Stimulated activated CD8-positive, alpha-beta memory T cell treated with anti-CD3 and anti-CD28 coated beads, Interleukin-4, amount 100 ng/mL, for 48 hours (primary cell): ENCODE measurements at regions not wholly inside any gene's neighbourhood (a gene's known extent, or its start where the extent isn't known, plus 50 kb on each side); places are given as distances from the start of the nearest gene placed in this dataset.

ENCODE experiments used
- DNase-seq: peaks from one replicate; pipeline ENCODE4 v3.0.0-alpha.2; 2020

- no peak for DNase-seq
These were observed 206.2 kb upstream of the SNX19 start for GRCh38 chr11:131122448-131122847.

DNA sequence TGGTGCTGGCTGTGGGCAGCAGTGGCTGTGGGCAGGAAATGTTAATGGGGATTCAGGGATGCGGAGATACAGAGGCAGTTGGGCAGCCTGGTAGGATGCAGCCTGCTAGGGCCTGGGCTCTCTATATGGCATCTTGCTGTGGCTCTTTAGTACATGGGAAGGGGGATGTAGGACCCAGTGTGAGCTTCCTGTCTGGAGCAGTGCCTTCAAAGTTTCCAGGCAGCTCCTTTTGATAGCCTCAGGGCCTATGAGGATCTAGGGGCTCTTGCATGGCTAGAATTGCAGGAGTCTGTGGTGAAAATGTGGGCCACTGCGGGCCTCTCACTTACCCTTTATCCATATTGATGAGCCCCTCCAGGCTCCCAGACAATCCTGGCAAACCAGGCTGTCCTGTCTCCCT lies 213.2 kb upstream of the SNX19 start:
- no peak for DNase-seq

DNA sequence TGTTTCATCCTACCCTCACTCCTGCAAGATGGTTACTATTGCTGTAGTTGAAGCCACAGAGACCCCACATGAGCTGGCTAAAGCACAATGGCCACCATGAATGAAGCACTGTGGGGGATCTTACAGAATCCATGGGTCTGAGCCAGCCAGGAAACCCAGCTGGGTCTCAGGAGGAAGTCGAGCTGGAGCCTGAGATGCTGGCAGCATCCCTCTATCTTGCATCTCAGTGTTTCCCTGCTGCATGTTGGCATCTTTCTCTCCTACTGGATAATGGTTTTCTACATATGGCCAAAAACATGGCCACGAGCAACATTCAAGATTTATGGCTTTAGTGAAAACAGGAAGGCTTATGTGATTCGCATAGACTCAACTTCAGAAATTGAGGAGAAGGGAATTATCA lies 219.3 kb upstream of the SNX19 start:
- DNase-seq: no peak

DNA sequence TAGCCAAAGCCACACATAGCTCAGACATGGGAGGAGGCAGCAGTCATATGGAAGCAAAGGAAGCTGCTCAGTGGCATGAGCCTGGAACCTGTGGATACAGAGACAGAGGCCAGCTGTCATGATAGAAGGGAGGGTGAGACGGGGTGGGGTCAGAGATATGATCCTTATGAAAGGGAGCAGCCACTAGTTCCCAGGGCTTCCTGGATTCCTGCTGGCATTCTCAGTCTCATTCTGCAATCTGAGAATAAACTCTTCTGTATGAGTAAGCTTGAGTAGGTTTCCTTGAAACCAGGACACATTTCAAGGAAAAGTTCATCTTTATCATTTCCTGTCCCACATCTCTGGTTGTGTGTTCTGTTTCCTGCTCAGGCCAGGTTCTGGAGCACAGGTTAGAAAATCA lies 220.2 kb upstream of the SNX19 start:
- no peak for DNase-seq

DNA sequence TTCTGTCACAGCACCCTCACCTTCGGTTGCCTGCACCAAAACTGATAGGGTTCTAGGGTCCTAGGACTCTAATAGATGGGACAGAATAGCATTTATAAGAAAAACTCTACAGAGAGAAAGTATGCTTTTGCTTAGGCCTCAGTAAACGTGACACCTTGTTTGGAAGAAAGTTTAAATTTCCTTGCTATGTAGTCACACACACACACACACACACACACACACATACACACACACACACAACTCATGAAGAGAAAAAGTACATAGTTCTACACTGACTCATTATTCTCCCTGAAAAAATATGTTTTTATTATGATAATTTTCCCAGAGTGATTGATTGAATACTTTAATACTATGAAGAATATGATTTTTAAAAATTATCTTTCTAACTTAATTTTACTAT lies 220.8 kb upstream of the SNX19 start:
- no peak for DNase-seq

- DNase-seq: no peak
These were observed 222.5 kb upstream of the SNX19 start for GRCh38 chr11:131138731-131139130.

DNA sequence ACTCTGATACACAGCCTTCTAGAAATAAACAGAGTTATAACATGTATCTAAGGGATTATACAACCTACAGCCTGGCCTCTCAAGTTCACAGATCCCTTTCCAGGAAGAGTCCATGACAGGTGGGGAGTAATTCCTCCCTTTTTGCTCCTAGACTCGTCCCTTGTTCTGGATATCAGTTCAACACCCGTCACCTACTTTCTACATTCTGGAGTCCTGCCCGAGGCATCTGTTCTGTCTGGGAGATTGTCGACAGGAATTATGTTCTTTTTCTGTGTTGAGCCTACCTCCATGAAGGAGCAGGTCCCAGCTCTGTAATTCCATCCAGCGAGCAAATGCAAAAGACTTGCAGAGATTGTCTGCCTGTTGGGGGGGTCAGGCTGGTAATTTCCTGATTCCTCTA lies 224.6 kb upstream of the NTM start:
- DNase-seq: no peak

DNA sequence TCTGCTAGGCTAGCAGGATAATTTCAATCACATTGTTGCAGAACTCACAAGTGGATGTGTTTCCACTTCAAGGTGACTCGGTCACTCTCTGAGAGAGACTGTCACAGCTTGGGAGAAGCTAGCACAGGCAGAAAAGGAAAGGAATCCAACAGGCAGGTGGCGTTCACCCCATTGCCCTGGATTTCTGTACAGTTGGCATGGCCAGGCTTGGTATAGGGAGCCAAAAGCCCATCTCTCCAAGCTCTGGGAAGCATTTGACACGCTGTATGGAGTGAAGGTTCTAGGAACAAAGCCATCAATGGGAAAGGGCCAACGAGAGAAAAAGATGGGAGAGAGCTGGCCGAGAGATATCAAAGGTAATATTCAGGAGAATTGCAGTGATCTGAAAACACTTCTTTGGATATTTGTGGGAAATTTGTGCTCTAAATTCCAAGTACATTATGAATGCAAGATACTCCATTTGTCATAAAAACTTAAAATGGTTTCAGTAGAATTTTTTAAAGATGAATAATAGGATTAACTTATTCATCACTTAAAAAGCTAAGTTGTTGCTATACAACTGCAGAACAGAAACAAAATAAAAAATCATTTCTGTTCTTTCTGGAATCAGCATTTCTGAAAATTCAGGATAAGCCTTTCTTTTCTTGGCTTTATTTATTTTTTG lies 223.5 kb upstream of the NTM start:
- no peak for DNase-seq

DNA sequence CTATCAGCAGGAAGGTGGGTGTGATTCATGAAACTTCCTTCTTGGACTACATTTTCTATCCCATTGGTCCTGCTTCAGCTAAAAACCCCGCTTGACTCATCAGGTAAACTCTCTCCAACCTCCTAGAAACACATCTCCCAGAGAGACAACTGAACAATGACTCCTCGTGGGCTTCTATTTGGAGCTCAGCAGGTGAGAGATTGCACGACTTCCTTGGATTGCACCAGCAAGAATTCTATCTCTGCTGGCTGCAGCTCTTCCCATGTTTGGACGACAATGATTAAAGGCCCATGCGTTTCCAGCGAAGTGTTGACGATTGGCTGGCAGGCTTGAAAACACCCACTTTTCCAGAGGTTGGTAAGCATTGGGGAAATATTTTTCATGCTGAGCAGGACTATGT lies 216.1 kb upstream of the NTM start:
- DNase-seq: no peak

- DNase-seq: no peak
These were observed 212.7 kb upstream of the NTM start for GRCh38 chr11:131157678-131158077.

DNA sequence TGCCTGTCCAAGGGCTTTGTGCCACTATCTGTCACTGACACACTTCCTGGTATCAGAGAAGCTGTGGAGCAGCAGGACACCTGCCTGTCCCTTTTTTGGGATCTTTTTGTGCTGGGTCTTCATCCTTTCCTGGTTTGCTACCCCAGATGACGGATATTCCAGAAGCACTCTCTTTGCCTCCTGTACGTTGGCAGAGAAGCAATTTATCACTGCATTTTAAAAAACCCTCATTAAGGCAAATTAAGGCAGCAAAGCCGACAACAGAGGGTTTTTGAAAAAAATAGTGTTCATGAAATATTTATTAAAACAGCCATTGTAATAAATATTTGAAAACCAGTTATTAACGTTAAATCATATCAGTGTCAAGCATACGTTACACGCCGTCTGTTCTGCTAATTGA lies 209.6 kb upstream of the NTM start:
- DNase-seq: no peak

- no peak for DNase-seq
These were observed 206.8 kb upstream of the NTM start for GRCh38 chr11:131163613-131164012.

DNA sequence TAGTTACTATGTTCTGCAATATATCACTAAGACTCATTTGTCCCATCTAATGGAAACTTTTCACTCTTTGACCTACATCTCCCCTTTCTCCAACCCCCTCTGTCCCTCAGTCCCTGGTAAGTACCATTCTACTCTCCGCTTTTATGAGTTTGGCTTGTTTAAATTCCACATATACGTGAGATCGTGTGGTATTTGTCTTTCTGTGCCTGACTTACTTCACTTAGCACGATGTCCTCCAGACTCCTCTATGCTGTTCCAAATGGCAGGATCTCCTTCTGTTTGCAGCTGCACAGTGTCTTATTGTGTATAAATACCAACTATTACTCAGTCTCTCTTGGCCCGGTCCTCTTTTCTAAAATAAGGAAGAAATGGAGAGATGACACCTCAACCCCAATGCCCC lies 205.4 kb upstream of the NTM start:
- DNase-seq: no peak

GRCh38 chr11:131168839-131169713 lies 201.3 kb upstream of the NTM start:
- no peak for DNase-seq

- no peak for DNase-seq
These were observed 198.4 kb upstream of the NTM start for GRCh38 chr11:131172011-131172410.

- no peak for DNase-seq
These were observed 192.4 kb upstream of the NTM start for GRCh38 chr11:131178020-131178419.

- no peak for DNase-seq
These were observed 191.8 kb upstream of the NTM start for GRCh38 chr11:131178596-131178995.

- DNase-seq: no peak
These were observed 190.6 kb upstream of the NTM start for GRCh38 chr11:131179836-131180235.

- no peak for DNase-seq
These were observed 184.5 kb upstream of the NTM start for GRCh38 chr11:131185915-131186314.

DNA sequence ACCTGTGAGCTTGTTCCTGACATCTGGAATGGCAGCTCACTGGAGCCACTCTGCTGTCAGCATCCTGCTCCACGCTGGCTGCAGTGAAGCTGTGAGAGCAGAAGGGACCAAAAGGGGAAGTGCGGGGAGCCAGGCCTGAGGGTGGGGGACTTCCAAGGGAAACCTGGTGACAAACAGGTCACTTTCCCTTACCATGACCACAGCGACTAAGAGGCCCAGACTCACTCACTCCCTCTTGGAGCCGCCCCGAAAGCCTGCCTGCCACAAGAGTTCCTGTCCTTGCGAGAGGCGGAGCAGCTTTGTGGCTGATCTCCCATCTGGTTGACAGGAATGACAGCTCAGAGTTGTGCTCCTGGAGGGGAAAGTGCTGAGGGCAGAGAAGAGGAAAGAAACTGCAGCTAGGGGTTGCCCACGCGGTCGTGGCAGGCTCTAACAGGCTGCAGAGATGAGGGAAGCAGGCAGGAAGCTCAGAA lies 183.8 kb upstream of the NTM start:
- DNase-seq: peak; percentile 25

DNA sequence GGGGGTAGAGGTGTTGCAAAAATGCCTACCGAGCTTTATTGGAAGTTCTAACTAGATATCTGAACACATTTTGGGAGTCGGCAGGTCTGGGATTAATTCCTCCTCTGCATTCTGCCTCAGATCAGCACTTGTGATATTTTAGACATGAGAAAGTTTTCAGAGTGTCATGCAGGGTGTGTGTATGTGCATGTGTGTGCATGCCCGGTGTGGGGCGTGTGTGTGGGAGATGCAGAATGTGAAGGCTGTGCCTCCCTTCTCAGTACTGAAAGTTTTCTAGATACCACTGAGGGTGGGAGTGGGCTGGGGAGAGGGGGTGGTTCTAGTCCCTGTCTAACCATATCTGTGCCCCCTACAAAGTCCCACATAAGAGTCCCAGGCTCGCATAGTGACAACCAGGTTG lies 180.0 kb upstream of the NTM start:
- no peak for DNase-seq

- no peak for DNase-seq
These were observed 178.8 kb upstream of the NTM start for GRCh38 chr11:131191606-131192005.

GRCh38 chr11:131192628-131193027 lies 177.8 kb upstream of the NTM start:
- DNase-seq: no peak

GRCh38 chr11:131193031-131193501 lies 177.3 kb upstream of the NTM start:
- DNase-seq: no peak
